Cerebellar cortex (tissue), 1 donor: ENCODE measurements at regions not wholly inside any gene's neighbourhood (a gene's known extent, or its start where the extent isn't known, plus 50 kb on each side); places are given as distances from the start of the nearest gene placed in this dataset.
"Not testable (repeated sequence)": the region's sequence is repeated elsewhere in the genome, so short reads cannot be mapped to it uniquely, and the experiment has no call there.

Source experiments
- DNase-seq: peaks from one replicate; pipeline ENCODE4 v3.0.0-alpha.2; 2015; ENCODE audit warnings: low spot score

GRCh38 chr3:153919773-153920172, 201.4 kb upstream of the ARHGEF26 start:
- DNase-seq: no peak

GRCh38 chr3:153921826-153922225, 199.4 kb upstream of the ARHGEF26 start:
- no peak for DNase-seq

DNA sequence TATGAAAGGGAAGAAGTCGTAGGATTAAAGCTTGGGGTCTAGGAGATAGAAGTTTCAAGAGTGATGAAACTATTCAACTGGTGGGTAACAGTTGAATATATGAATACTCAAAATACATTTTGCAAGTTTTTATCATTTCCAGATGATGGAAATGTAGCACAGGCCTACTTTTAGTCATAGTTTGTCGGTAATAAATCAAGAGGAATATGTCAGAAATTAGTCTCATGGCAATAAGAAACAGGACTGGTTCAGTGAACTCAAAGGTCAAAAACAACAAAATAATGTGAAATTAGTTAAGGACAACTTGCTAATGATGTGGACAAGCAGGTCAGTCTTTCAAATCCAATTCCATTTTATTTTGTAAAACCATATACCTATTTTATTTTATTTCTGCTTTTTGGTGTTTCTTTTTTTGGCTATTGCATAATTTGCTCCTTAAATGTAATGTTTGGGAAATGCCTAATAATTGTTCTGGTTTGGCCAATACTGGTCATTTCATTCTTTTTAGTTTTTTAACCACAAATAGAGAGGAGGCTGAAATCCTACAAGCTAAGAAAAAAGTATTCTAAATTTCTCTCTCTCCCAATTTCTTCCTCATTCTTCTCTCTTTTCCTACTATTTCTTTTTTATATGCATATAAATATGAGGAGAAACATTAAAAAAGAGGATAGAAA, 195.2 kb upstream of the ARHGEF26 start:
- DNase-seq: no peak

DNA sequence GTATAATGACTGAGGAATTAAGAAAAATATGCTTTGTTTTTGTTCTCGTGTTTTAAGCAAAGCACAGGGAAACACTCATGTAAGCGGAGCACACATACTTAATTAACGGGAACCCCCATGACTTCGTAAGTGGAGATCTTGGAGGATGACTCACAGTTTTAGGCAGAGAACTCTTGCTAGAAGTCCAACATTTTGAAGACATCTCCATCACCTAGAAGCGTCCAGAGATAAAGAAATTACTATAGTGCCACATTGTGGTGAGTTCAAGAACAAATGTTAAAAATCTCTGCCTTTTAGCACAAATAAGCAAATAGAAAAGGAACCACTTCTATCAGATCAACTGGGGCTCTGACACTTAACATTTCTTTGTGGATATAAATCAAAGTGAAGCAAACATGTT, 194.1 kb upstream of the ARHGEF26 start:
- peak; percentile 12 for DNase-seq

- DNase-seq: no peak
These were observed 192.3 kb upstream of the ARHGEF26 start for GRCh38 chr3:153928851-153929250.

GRCh38 chr3:153933481-153933880, 187.7 kb upstream of the ARHGEF26 start:
- not testable (repeated sequence) for DNase-seq

DNA sequence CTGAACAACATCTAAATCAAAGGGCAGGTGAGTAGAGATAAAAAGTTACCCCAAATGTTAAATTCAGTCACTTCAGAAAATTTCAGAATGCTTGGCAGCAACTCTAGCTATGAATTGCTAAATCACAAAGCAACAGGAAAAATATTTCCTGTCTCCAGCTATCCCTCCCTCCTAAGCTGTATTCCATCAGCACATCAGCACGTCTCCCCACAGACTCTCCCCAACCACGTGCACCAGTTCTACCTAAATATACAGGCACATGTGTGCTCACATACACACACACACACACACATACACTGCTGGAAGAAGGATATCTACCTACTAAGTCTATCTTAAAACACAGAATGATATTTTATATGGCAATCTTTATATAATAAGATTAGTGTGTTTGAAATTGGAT, 177.1 kb upstream of the ARHGEF26 start:
- no peak for DNase-seq

- no peak for DNase-seq
These were observed 169.9 kb upstream of the ARHGEF26 start for GRCh38 chr3:153951276-153951675.

GRCh38 chr3:153952091-153952490, 169.1 kb upstream of the ARHGEF26 start:
- no peak for DNase-seq

GRCh38 chr3:153956613-153957012, 164.6 kb upstream of the ARHGEF26 start:
- no peak for DNase-seq

DNA sequence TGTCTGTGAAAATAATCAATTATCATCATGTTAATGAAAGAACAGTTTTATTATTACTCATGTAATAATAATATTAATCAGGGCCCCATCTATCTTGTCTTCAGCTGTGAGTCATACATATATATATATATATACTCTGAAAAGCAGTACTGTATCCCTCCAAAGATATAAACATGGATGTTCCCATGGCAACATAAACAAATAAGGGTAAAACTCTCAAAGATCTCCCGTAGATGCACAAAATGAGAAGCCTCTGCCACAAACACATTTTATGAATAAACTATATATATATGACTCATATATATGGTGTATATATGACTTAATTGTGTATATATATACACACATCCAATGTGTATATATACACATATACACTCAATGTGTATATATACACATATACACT, 163.8 kb upstream of the ARHGEF26 start:
- no peak for DNase-seq

GRCh38 chr3:153958635-153959595, 162.3 kb upstream of the ARHGEF26 start:
- DNase-seq: no peak

- no peak for DNase-seq
These were observed 160.6 kb upstream of the ARHGEF26 start for GRCh38 chr3:153960458-153961074.

DNA sequence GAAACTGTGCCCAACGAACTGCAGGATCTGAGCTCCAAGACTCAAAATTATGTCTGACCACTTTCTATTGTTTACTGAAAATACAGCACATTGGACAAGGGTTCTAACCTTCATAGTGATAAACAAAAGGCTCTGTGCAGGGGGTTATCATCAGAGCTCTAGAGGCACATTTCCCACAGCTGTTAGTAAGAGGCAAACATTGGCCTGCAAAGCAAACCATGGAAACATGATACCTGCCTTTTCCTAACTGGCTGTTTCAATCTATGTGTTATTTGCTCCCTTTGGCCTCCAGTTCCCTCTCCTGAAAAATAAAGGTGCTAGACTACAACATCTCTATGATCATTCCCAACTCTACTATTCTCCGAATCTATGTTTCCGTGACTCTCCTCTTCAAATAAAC, 159.7 kb upstream of the ARHGEF26 start:
- no peak for DNase-seq

GRCh38 chr3:153963012-153963411, 158.2 kb upstream of the ARHGEF26 start:
- no peak for DNase-seq

GRCh38 chr3:153967260-153967659, 153.9 kb upstream of the ARHGEF26 start:
- no peak for DNase-seq

GRCh38 chr3:153970047-153970446, 151.1 kb upstream of the ARHGEF26 start:
- no peak for DNase-seq

DNA sequence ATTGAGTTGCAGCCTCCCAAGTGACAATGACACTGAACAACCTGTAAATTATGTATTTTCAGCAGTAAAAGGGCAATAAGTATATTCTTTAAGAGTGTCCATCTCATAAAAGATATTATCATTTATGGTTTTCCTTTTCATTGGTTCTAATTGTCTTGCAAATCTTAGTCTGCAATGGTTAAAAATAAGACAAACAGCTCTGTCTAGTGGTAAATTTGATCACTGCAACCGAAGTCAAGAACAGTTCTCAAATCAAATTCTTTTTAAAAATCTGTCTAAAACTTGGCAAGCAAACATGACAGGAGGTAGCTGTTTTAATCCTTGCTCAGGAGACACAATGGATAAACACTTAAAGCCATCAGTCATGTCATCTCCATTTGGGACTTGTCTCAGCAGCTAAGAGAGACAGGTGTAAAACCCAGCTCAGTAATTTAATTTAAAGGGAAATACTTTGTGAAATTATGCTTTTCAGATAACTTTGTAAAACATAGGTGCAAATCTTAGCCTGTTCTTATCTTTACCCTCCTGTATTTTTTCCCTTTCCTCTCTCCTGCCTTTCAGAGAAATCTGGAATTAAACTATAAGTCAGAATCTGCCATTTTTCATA, 150.3 kb upstream of the ARHGEF26 start:
- no peak for DNase-seq

- no peak for DNase-seq
These were observed 148.3 kb upstream of the ARHGEF26 start for GRCh38 chr3:153972862-153973261.

DNA sequence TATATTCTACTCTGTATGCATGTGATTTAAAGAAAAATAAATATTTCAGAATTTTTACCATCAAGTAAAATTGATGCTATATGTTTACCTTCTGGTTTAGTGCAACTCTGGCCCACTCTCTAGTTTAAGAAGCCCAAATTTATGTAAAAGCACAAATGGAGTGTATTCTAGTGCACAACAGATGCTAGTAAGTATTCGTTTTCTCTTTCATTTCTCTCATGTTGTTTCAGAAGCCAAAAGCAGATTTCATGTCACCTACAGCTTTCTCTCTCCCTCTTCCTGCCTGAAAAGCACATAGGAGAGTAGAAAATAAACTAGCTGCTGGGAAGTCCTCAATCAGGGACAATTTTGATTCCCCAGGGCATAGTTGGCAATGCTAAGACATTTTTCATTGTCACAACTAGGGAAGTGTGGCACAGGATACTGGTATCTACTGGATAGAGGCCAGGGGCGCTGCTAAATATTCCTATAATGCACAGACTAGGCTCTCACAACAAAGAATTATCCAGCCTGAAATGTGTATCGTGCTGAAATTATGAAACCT, 147.4 kb upstream of the ARHGEF26 start:
- no peak for DNase-seq

DNA sequence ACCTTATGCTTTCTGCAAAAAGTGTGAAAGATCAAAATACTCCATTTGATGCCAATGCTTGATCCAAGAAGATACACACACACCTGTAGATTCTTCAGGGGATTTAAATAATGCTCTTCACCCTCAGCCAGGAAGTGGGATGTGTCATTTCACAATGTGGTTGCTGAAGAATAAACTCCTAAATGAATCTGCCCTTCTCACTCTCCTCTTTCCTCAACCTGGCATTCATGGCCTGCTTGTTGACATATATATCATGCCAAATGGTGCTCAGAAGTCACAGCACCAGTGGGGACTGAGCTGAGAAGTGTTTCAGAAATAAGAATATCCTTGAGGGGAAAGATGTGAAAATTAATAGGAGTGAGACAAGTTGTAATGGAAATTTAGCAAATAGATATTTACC, 146.6 kb upstream of the ARHGEF26 start:
- no peak for DNase-seq

DNA sequence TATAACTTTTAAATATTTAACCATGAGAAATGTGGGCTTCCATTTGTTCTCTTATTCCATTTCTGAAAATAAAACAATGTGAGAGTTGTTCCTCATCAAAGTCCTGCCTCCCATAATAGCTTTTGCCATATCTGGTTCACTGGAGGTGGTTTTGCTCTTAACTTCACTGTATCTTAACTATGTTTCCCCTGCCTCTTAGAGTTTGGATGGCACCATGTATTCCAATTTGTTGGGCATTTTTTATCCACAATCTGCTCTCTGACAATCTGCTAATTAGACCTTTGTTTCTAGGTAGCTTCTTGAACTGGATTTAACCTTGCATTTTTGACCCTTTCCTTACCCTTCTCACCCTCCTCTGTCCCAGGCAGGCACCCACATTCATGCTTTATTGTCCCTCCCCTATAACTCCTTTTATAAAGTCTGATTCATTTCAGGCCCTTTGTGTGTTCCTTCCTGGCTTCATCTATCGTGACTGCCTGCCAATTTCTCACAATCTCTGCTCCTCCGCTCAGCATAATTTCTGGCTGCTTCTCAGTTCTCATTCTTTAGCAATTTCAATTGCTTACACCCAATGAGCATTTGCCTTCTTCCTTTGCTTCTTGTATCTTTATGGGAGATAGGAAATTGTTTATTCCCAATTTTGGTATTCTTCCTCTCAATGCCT, 144.2 kb upstream of the ARHGEF26 start:
- DNase-seq: no peak
